ENCODE measurements at regions not wholly inside any gene's neighbourhood (a gene's known extent, or its start where the extent isn't known, plus 50 kb on each side); places are given as distances from the start of the nearest gene placed in this dataset.

DNA sequence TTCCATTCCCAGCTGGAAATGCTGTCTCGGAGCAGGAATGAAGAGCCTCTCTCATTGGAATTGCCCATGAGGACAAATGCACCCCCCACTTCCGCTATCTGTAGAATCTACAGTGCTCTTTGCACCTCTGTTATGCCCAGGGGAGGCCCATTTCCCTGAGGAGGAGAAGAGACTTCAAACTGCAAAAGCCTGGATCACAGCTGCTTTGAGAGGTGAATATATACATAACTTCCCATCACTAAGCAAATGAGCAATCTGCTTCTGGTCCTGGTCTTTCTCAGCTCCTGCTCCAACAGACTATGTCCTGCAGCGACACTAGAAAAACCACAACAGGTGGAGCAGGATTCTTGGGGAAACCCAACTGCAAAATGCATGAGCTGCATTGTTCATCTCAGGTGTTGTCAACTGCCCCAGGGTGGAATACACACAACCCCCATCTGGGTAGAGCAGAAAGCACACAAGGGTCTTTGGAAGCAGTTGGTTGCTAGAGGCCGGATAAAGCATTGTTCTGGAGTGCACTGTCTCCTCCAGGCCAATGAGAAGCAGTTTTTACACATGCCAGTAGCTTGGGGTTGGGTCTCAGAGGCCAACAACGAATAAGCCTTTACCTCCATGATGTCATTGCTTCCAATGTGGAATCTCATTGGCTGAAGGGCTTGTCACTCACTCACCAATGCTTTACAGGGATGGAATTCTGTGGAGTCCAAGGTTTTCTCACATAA is 67.7 kb upstream of the RAB4A start (continued):
- TF ChIP-seq, protein P1, sequence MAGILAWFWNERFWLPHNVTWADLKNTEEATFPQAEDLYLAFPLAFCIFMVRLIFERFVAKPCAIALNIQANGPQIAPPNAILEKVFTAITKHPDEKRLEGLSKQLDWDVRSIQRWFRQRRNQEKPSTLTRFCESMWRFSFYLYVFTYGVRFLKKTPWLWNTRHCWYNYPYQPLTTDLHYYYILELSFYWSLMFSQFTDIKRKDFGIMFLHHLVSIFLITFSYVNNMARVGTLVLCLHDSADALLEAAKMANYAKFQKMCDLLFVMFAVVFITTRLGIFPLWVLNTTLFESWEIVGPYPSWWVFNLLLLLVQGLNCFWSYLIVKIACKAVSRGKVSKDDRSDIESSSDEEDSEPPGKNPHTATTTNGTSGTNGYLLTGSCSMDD (CRISPR knock-in tag; IDR thresholded peaks at IDR 0.05) = no peak
- peak; percentile 59 for TF ChIP-seq CREM (IDR thresholded peaks at IDR 0.05)
- TF ChIP-seq CREM (CRISPR knock-in tag; IDR thresholded peaks at IDR 0.05) = no peak
- TF ChIP-seq ZNF766 (CRISPR knock-in tag; IDR thresholded peaks at IDR 0.05; ENCODE audit: borderline replicate concordance) = no peak
- no peak for TF ChIP-seq FIP1L1 (IDR thresholded peaks at IDR 0.05; ENCODE audit: borderline replicate concordance, insufficient read depth, low read depth, low read length)
- TF ChIP-seq, protein P2, sequence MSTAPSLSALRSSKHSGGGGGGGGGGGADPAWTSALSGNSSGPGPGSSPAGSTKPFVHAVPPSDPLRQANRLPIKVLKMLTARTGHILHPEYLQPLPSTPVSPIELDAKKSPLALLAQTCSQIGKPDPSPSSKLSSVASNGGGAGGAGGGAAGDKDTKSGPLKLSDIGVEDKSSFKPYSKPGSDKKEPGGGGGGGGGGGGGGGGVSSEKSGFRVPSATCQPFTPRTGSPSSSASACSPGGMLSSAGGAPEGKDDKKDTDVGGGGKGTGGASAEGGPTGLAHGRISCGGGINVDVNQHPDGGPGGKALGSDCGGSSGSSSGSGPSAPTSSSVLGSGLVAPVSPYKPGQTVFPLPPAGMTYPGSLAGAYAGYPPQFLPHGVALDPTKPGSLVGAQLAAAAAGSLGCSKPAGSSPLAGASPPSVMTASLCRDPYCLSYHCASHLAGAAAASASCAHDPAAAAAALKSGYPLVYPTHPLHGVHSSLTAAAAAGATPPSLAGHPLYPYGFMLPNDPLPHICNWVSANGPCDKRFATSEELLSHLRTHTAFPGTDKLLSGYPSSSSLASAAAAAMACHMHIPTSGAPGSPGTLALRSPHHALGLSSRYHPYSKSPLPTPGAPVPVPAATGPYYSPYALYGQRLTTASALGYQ (CRISPR knock-in tag; IDR thresholded peaks at IDR 0.05) = no peak
- no peak for TF ChIP-seq NBN (conservative IDR thresholded peaks at IDR 0.05)
- TF ChIP-seq, protein P3, sequence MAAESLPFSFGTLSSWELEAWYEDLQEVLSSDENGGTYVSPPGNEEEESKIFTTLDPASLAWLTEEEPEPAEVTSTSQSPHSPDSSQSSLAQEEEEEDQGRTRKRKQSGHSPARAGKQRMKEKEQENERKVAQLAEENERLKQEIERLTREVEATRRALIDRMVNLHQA (CRISPR knock-in tag; IDR thresholded peaks at IDR 0.05) = no peak
- TF ChIP-seq ZNF274 (CRISPR knock-in tag; IDR thresholded peaks at IDR 0.05) = no peak
- TF ChIP-seq, protein P4, sequence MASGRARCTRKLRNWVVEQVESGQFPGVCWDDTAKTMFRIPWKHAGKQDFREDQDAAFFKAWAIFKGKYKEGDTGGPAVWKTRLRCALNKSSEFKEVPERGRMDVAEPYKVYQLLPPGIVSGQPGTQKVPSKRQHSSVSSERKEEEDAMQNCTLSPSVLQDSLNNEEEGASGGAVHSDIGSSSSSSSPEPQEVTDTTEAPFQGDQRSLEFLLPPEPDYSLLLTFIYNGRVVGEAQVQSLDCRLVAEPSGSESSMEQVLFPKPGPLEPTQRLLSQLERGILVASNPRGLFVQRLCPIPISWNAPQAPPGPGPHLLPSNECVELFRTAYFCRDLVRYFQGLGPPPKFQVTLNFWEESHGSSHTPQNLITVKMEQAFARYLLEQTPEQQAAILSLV (CRISPR knock-in tag; IDR thresholded peaks at IDR 0.05; ENCODE audit: borderline replicate concordance) = no peak
- no peak for TF ChIP-seq GATAD1 (CRISPR knock-in tag; IDR thresholded peaks at IDR 0.05)
- TF ChIP-seq, protein P5, sequence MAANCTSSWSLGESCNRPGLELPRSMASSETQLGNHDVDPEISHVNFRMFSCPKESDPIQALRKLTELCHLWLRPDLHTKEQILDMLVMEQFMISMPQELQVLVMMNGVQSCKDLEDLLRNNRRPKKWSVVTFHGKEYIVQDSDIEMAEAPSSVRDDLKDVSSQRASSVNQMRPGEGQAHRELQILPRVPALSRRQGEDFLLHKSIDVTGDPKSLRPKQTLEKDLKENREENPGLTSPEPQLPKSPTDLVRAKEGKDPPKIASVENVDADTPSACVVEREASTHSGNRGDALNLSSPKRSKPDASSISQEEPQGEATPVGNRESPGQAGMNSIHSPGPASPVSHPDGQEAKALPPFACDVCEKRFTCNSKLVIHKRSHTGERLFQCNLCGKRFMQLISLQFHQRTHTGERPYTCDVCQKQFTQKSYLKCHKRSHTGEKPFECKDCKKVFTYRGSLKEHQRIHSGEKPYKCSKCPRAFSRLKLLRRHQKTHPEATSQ (CRISPR knock-in tag; IDR thresholded peaks at IDR 0.05; ENCODE audit: borderline replicate concordance) = no peak
- no peak for TF ChIP-seq ATM (IDR thresholded peaks at IDR 0.05; ENCODE audit: borderline replicate concordance)
- TF ChIP-seq, protein P6, sequence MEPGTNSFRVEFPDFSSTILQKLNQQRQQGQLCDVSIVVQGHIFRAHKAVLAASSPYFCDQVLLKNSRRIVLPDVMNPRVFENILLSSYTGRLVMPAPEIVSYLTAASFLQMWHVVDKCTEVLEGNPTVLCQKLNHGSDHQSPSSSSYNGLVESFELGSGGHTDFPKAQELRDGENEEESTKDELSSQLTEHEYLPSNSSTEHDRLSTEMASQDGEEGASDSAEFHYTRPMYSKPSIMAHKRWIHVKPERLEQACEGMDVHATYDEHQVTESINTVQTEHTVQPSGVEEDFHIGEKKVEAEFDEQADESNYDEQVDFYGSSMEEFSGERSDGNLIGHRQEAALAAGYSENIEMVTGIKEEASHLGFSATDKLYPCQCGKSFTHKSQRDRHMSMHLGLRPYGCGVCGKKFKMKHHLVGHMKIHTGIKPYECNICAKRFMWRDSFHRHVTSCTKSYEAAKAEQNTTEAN (CRISPR knock-in tag; conservative IDR thresholded peaks at IDR 0.05) = peak; percentile 54; the same call in 1 of the 2 replicates
- TF ChIP-seq, protein P7, sequence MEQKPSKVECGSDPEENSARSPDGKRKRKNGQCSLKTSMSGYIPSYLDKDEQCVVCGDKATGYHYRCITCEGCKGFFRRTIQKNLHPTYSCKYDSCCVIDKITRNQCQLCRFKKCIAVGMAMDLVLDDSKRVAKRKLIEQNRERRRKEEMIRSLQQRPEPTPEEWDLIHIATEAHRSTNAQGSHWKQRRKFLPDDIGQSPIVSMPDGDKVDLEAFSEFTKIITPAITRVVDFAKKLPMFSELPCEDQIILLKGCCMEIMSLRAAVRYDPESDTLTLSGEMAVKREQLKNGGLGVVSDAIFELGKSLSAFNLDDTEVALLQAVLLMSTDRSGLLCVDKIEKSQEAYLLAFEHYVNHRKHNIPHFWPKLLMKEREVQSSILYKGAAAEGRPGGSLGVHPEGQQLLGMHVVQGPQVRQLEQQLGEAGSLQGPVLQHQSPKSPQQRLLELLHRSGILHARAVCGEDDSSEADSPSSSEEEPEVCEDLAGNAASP (CRISPR knock-in tag; IDR thresholded peaks at IDR 0.05; ENCODE audit: borderline replicate concordance) = no peak
- TF ChIP-seq, protein P8, sequence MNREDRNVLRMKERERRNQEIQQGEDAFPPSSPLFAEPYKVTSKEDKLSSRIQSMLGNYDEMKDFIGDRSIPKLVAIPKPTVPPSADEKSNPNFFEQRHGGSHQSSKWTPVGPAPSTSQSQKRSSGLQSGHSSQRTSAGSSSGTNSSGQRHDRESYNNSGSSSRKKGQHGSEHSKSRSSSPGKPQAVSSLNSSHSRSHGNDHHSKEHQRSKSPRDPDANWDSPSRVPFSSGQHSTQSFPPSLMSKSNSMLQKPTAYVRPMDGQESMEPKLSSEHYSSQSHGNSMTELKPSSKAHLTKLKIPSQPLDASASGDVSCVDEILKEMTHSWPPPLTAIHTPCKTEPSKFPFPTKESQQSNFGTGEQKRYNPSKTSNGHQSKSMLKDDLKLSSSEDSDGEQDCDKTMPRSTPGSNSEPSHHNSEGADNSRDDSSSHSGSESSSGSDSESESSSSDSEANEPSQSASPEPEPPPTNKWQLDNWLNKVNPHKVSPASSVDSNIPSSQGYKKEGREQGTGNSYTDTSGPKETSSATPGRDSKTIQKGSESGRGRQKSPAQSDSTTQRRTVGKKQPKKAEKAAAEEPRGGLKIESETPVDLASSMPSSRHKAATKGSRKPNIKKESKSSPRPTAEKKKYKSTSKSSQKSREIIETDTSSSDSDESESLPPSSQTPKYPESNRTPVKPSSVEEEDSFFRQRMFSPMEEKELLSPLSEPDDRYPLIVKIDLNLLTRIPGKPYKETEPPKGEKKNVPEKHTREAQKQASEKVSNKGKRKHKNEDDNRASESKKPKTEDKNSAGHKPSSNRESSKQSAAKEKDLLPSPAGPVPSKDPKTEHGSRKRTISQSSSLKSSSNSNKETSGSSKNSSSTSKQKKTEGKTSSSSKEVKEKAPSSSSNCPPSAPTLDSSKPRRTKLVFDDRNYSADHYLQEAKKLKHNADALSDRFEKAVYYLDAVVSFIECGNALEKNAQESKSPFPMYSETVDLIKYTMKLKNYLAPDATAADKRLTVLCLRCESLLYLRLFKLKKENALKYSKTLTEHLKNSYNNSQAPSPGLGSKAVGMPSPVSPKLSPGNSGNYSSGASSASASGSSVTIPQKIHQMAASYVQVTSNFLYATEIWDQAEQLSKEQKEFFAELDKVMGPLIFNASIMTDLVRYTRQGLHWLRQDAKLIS (CRISPR knock-in tag; IDR thresholded peaks at IDR 0.05) = no peak
- TF ChIP-seq KAT8 (CRISPR knock-in tag; IDR thresholded peaks at IDR 0.05) = no peak; the same call in 1 of the 2 replicates

All from HepG2 (cell line).